CD14-positive monocyte (primary cell): ENCODE measurements at regions not wholly inside any gene's neighbourhood (a gene's known extent, or its start where the extent isn't known, plus 50 kb on each side); places are given as distances from the start of the nearest gene placed in this dataset.

Experiments
- DNase-seq, 3 donors: peaks; one replicate each; pipeline ENCODE4 v3.0.0-alpha.2; 2011 to 2022
- H2AFZ ChIP-seq: 2 replicates; pipeline ENCODE4 v1.6.0; 2012; ENCODE audit warnings: mild to moderate bottlenecking, low read depth, low read length, inconsistent platforms; ENCODE audit not compliant: insufficient read depth, poor library complexity, severe bottlenecking
- H3K27ac ChIP-seq, 2 donors: 1 replicate in 1 of 2; 2 replicates in 1 of 2; pipeline ENCODE4 v1.5.1; 2012 to 2013; ENCODE audit warnings: low read length in 2 of 2, control low read depth in 1 of 2, inconsistent platforms in 1 of 2, low read depth in 1 of 2, mild to moderate bottlenecking in 1 of 2
- H3K27me3 ChIP-seq, 2 donors: one replicate each; pipeline versions ENCODE4 v1.6.0 to v1.6.1; 2011 to 2013; ENCODE audit warnings: low read length in 2 of 2; ENCODE audit not compliant: control insufficient read depth in 2 of 2, insufficient read depth in 2 of 2
- H3K36me3 ChIP-seq, 2 donors: replicated peaks in 1 of 2; 1 replicate in 1 of 2; 2 replicates in 1 of 2; pipeline versions ENCODE4 v1.5.1 to v1.6.1; 2012 to 2013; ENCODE audit warnings: low read length in 2 of 2, control low read depth in 1 of 2, inconsistent platforms in 1 of 2, mild to moderate bottlenecking in 1 of 2; ENCODE audit not compliant: insufficient read depth in 2 of 2, control insufficient read depth in 1 of 2
- H3K4me1 ChIP-seq, 2 donors: 1 replicate in 1 of 2; 2 replicates in 1 of 2; pipeline versions ENCODE4 v1.5.1 to v1.6.1; 2012 to 2013; ENCODE audit warnings: low read length in 2 of 2, control low read depth in 1 of 2, inconsistent platforms in 1 of 2, mild to moderate bottlenecking in 1 of 2, moderate library complexity in 1 of 2; ENCODE audit not compliant: insufficient read depth in 2 of 2, control insufficient read depth in 1 of 2
- H3K4me2 ChIP-seq: replicated peaks from 2 replicates; pipeline ENCODE3; 2012; ENCODE audit warnings: low read length, moderate library complexity, mild to moderate bottlenecking; ENCODE audit not compliant: poor library complexity, severe bottlenecking; ENCODE audit errors: extremely low read depth
- H3K4me3 ChIP-seq, 3 experiments: fragments of 200-600 bp in 1 of 3; sonication (generic) in 1 of 3; replicated peaks in 1 of 3; 1 replicate in 2 of 3; 2 replicates in 1 of 3; pipeline ENCODE4 v1.5.1; 2011 to 2013; ENCODE audit warnings: low read length in 3 of 3, mild to moderate bottlenecking in 3 of 3, control low read depth in 2 of 3, low read depth in 2 of 3, inconsistent platforms in 1 of 3, moderate library complexity in 1 of 3
- H3K79me2 ChIP-seq: 2 replicates; pipeline ENCODE4 v1.6.0; 2012; ENCODE audit warnings: mild to moderate bottlenecking, control low read depth, inconsistent platforms, low read length, moderate library complexity; ENCODE audit not compliant: insufficient read depth
- H3K9ac ChIP-seq: 2 replicates; pipeline ENCODE4 v1.6.0; 2017; ENCODE audit warnings: low read length, mild to moderate bottlenecking; ENCODE audit not compliant: insufficient read depth, poor library complexity, severe bottlenecking
- H3K9me3 ChIP-seq, 2 donors: replicated peaks in 1 of 2; 1 replicate in 1 of 2; 2 replicates in 1 of 2; pipeline versions ENCODE4 v1.5.1 to v1.6.1; 2012 to 2013; ENCODE audit warnings: low read length in 2 of 2, control low read depth in 1 of 2; ENCODE audit not compliant: control insufficient read depth in 1 of 2, insufficient read depth in 1 of 2
- H4K20me1 ChIP-seq: 2 replicates; pipeline ENCODE4 v1.6.0; 2012; ENCODE audit warnings: mild to moderate bottlenecking, low read length, control low read depth, moderate library complexity; ENCODE audit not compliant: insufficient read depth
- H3K27ac Mint-ChIP-seq, 7 donors: one replicate each; pipeline ENCODE4 v1.8.0; 2020; ENCODE audit warnings: mild to moderate bottlenecking in 7 of 7, mixed read lengths in 7 of 7, moderate library complexity in 6 of 7, inconsistent platforms in 2 of 7
- H3K27me3 Mint-ChIP-seq, 3 donors: one replicate each; pipeline ENCODE4 v1.8.0; 2021 to 2022; ENCODE audit warnings: low read depth in 3 of 3, mild to moderate bottlenecking in 3 of 3, mixed read lengths in 3 of 3, moderate library complexity in 3 of 3, inconsistent platforms in 1 of 3
- H3K36me3 Mint-ChIP-seq, 2 donors: one replicate each; pipeline ENCODE4 v1.8.0; 2020; ENCODE audit warnings: mixed read lengths in 2 of 2, inconsistent platforms in 1 of 2, mild to moderate bottlenecking in 1 of 2
- H3K4me1 Mint-ChIP-seq: one replicate; pipeline ENCODE4 v1.8.0; 2020; ENCODE audit warnings: mild to moderate bottlenecking, mixed read lengths
- H3K4me3 Mint-ChIP-seq, 2 donors: one replicate each; pipeline ENCODE4 v1.8.0; 2020; ENCODE audit warnings: mild to moderate bottlenecking in 2 of 2, mixed read lengths in 2 of 2, moderate library complexity in 1 of 2
- H3K9me3 Mint-ChIP-seq, 7 donors: one replicate each; pipeline ENCODE4 v1.8.0; 2020 to 2022; ENCODE audit warnings: mixed read lengths in 7 of 7, mild to moderate bottlenecking in 6 of 7, moderate library complexity in 6 of 7, inconsistent platforms in 2 of 7
- WGBS: methylation state at CpG from one replicate; pipeline ENCODE4 v1.1.5; 2013; ENCODE audit warnings: missing lambda C conversion rate; ENCODE audit not compliant: insufficient coverage; 5-methylcytosine and 5-hydroxymethylcytosine counted together
- intact Hi-C, 2 donors: fragments of 100-400 bp; cut with micrococcal nuclease; formaldehyde crosslinking; loops; one replicate each; pipeline versions ENCODE4 v1.15.0 to v1.15.1; 2023
- TF ChIP-seq, protein P1 (sequence below): fragments of 200-600 bp; IDR thresholded peaks from one replicate; pipeline ENCODE4 v1.8.0; 2022; ENCODE audit warnings: antibody characterized with exemption, mild to moderate bottlenecking

DNA sequence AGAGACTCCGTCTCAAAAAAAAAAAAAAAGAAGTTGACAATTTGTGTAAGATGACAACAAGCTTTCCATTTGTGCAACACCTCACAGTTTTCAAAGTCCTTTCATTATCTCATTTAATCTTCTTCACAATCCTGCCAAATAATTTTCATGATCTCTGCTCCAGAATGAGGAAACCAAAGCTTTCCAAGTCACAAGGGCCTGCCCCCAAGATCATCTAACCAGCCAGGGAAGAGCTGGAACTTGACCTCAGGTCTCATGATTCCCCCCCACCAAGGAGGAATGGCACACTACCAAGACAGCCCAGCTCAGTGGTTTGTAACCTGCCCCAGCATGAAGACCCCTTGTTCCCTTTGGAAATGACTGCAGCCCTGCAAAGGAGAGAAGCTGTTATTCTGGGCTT, 74.0 kb upstream of the PIM1 start:
- Histone ChIP-seq H2AFZ (no peak overlapping the region), H3K79me2 (no peaks in the 10 kb centered on the region), H3K4me3 (no peak overlapping the region), H3K4me1 (peaks cover 13 to 20% of the 10 kb centered on the region in 2 donors), H4K20me1 (no peaks in the 10 kb centered on the region), H3K27me3 (no peaks in the 10 kb centered on the region), H3K9me3 (no peaks in the 10 kb centered on the region), H3K9ac (no peak overlapping the region), H3K4me2 (no peak overlapping the region), H3K36me3 (no peaks in the 10 kb centered on the region), H3K27ac (no peak overlapping the region)
- peaks cover 0 to 1% (median 0%) of the 10 kb centered on the region in 3 donors for H3K27me3 Mint-ChIP-seq
- no CpG with 5 or more reads among the region's 1 CpG for WGBS
- H3K9me3 Mint-ChIP-seq, result no peaks in the 10 kb centered on the region
- no peak for DNase-seq
- peak overlapping the region in 3 of 7 donors; percentile 11 to 44 (median 15) for H3K27ac Mint-ChIP-seq
- intact Hi-C loops, result no loop called here
- peaks cover 0 to 3% of the 10 kb centered on the region in 2 donors for H3K36me3 Mint-ChIP-seq
- TF ChIP-seq, protein P1, sequence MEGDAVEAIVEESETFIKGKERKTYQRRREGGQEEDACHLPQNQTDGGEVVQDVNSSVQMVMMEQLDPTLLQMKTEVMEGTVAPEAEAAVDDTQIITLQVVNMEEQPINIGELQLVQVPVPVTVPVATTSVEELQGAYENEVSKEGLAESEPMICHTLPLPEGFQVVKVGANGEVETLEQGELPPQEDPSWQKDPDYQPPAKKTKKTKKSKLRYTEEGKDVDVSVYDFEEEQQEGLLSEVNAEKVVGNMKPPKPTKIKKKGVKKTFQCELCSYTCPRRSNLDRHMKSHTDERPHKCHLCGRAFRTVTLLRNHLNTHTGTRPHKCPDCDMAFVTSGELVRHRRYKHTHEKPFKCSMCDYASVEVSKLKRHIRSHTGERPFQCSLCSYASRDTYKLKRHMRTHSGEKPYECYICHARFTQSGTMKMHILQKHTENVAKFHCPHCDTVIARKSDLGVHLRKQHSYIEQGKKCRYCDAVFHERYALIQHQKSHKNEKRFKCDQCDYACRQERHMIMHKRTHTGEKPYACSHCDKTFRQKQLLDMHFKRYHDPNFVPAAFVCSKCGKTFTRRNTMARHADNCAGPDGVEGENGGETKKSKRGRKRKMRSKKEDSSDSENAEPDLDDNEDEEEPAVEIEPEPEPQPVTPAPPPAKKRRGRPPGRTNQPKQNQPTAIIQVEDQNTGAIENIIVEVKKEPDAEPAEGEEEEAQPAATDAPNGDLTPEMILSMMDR, result no peak
- no peak overlapping the region for H3K4me3 Mint-ChIP-seq
- H3K4me1 Mint-ChIP-seq, result peaks cover 35% of the 10 kb centered on the region

DNA sequence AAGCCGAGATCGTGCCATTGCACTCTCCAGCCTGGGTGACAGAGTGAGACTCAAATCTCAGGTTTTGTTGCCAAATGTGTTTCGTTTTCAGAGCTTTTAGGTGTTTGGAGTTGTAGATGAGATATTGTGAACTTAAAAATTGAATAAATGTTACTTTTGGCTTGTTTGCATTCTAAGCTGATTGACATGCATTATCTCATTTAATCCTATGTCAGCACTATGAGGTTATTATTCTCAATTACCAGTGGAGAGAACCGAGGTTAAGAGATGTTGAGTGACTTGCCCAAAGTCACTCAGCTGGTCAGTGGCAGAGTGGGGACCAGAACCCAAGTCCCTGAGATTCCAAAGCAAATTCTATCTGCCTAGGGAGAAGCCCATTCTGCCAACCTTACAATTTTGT, 72.6 kb upstream of the PIM1 start:
- Mint-ChIP-seq H3K36me3 (peaks cover 3% of the 10 kb centered on the region in 2 donors), H3K27me3 (peaks cover 0 to 1% (median 0%) of the 10 kb centered on the region in 3 donors), H3K4me3 (no peak overlapping the region), H3K9me3 (no peaks in the 10 kb centered on the region), H3K4me1 (peaks cover 41% of the 10 kb centered on the region), H3K27ac (peak overlapping the region in 3 of 7 donors; percentile 6 to 70 (median 50))
- no peak for DNase-seq
- H2AFZ ChIP-seq, result no peak overlapping the region
- intact Hi-C loops, result no loop called here
- H3K9ac ChIP-seq, result no peak overlapping the region
- no peaks in the 10 kb centered on the region for H3K9me3 ChIP-seq
- peaks cover 21 to 33% of the 10 kb centered on the region in 2 donors for H3K4me1 ChIP-seq
- no peaks in the 10 kb centered on the region for H3K27me3 ChIP-seq
- H4K20me1 ChIP-seq, result no peaks in the 10 kb centered on the region
- H3K27ac ChIP-seq, result no peak overlapping the region
- H3K36me3 ChIP-seq, result no peaks in the 10 kb centered on the region
- H3K79me2 ChIP-seq, result no peaks in the 10 kb centered on the region
- TF ChIP-seq, protein P1, result no peak
- WGBS, result 91% methylated on average over 4 of the region's 4 CpGs
- H3K4me2 ChIP-seq, result no peak overlapping the region
- no peak overlapping the region for H3K4me3 ChIP-seq
